ENCODE measurements at regions not wholly inside any gene's neighbourhood (a gene's known extent, or its start where the extent isn't known, plus 50 kb on each side); places are given as distances from the start of the nearest gene placed in this dataset.

GRCh38 chr4:120327276-120327675, 260.6 kb upstream of the MAD2L1 start:
- TF ChIP-seq CTCF (conservative IDR thresholded peaks at IDR 0.05) (no peak), ZFX (IDR thresholded peaks at IDR 0.05) (no peak)
